Fibroblast of skin of right biceps (primary cell): ENCODE measurements at regions not wholly inside any gene's neighbourhood (a gene's known extent, or its start where the extent isn't known, plus 50 kb on each side); places are given as distances from the start of the nearest gene placed in this dataset.

Experiments used
- DNase-seq: peaks from one replicate; pipeline ENCODE4 v3.0.0-alpha.2; 2013

GRCh38 chr6:89028774-89029173, 51.8 kb upstream of the PNRC1 start:
- no peak for DNase-seq

- no peak for DNase-seq
These were observed 52.8 kb upstream of the PNRC1 start for GRCh38 chr6:89027756-89028155.

GRCh38 chr6:89026151-89026550, 54.4 kb upstream of the PNRC1 start:
- DNase-seq: no peak

GRCh38 chr6:89025633-89026032, 54.9 kb upstream of the PNRC1 start:
- no peak for DNase-seq

GRCh38 chr6:89024456-89024855, 56.1 kb upstream of the PNRC1 start:
- no peak for DNase-seq

- DNase-seq: no peak
These were observed 56.7 kb upstream of the PNRC1 start for GRCh38 chr6:89023591-89024441.

- peak; percentile 70 for DNase-seq
These were observed 57.8 kb upstream of the PNRC1 start for GRCh38 chr6:89022798-89023197.

- DNase-seq: no peak
These were observed 58.2 kb upstream of the RNGTT start for GRCh38 chr6:89021629-89022028.

- no peak for DNase-seq
These were observed 52.6 kb upstream of the RNGTT start for GRCh38 chr6:89015971-89016370.

GRCh38 chr6:89013438-89013837, 50.0 kb upstream of the RNGTT start:
- no peak for DNase-seq
